ENCODE measurements at regions not wholly inside any gene's neighbourhood (a gene's known extent, or its start where the extent isn't known, plus 50 kb on each side); places are given as distances from the start of the nearest gene placed in this dataset.

DNA sequence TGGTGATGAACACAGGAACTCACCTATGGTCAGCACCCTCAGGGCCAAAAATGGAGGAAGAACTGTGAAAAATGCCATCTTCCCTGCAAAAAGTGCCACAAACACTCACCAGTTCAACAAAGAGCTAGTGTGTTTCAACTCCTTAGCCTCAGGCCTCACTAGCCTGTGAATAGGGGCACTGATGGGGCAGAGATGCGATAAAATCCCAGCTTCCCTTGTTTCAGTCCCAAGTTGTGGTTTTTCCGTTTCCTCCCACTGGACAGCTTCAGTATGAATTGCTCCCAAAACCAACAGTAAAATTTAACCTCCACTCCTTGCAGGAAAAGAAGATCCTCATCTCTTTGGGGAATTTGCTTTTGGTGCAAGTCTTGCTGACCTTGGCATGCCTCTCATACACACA, 117.4 kb upstream of the ADAMTS9 start:
- TF ChIP-seq POLR2A (IDR thresholded peaks at IDR 0.05; ENCODE audit: low read length) (no peak), GATA1 (IDR thresholded peaks at IDR 0.05; ENCODE audit: low read depth, low read length) (no peak)
